CD4-positive, alpha-beta memory T cell (primary cell): ENCODE measurements at regions not wholly inside any gene's neighbourhood (a gene's known extent, or its start where the extent isn't known, plus 50 kb on each side); places are given as distances from the start of the nearest gene placed in this dataset.
"Not testable (repeated sequence)": the region's sequence is repeated elsewhere in the genome, so short reads cannot be mapped to it uniquely, and the experiment has no call there.

Source experiments
- CTCF ChIA-PET: fragments of 350-600 bp; sonication (Branson Sonifier 250); formaldehyde crosslinking; loops from one replicate; lab custom pipeline; 2021; ENCODE audit warnings: inconsistent platforms; ENCODE audit not compliant: partially characterized antibody; lab: Charles Lee
- POLR2A ChIA-PET: fragments of 350-600 bp; sonication (Branson Sonifier 250); formaldehyde crosslinking; loops from one replicate; lab custom pipeline; 2021; ENCODE audit not compliant: partially characterized antibody; lab: Charles Lee
- DNase-seq, 5 donors: peaks; one replicate each; pipeline versions ENCODE4 v3.0.0 to v3.0.0-alpha.2; 2020 to 2022; ENCODE audit warnings: mixed read lengths in 1 of 5
- H3K27ac ChIP-seq: one replicate; pipeline ENCODE4 v1.7.0; 2013; ENCODE audit warnings: low read depth, low read length
- H3K27me3 ChIP-seq: 2 replicates; pipeline ENCODE4 v1.7.0; 2013; ENCODE audit warnings: mild to moderate bottlenecking, low read length, moderate library complexity; ENCODE audit not compliant: insufficient read depth
- H3K36me3 ChIP-seq: 2 replicates; pipeline ENCODE4 v1.7.0; 2013; ENCODE audit warnings: mild to moderate bottlenecking, low read length, moderate library complexity; ENCODE audit not compliant: insufficient read depth
- H3K4me1 ChIP-seq: 2 replicates; pipeline ENCODE4 v1.7.0; 2013; ENCODE audit warnings: mild to moderate bottlenecking, low read length, moderate library complexity; ENCODE audit not compliant: insufficient read depth
- H3K4me3 ChIP-seq, 2 donors: one replicate each; pipeline ENCODE4 v1.7.0; 2013; ENCODE audit warnings: low read length in 2 of 2, mild to moderate bottlenecking in 1 of 2
- H3K9me3 ChIP-seq, 2 donors: one replicate each; pipeline ENCODE4 v1.7.0; 2013; ENCODE audit warnings: low read length in 2 of 2, control low read depth in 1 of 2; ENCODE audit not compliant: control insufficient read depth in 1 of 2
- H3K27ac Mint-ChIP-seq, 7 donors: one replicate each; pipeline ENCODE4 v1.8.0; 2020 to 2021; ENCODE audit warnings: mixed read lengths in 7 of 7, mild to moderate bottlenecking in 6 of 7, inconsistent platforms in 3 of 7, moderate library complexity in 3 of 7
- H3K27me3 Mint-ChIP-seq, 2 donors: one replicate each; pipeline ENCODE4 v1.8.0; 2020 to 2021; ENCODE audit warnings: mixed read lengths in 2 of 2
- H3K36me3 Mint-ChIP-seq, 2 donors: one replicate each; pipeline ENCODE4 v1.8.0; 2020 to 2021; ENCODE audit warnings: mixed read lengths in 2 of 2, inconsistent platforms in 1 of 2, mild to moderate bottlenecking in 1 of 2
- H3K4me1 Mint-ChIP-seq, 4 donors: one replicate each; pipeline ENCODE4 v1.8.0; 2020 to 2021; ENCODE audit warnings: mixed read lengths in 4 of 4, mild to moderate bottlenecking in 1 of 4
- H3K4me3 Mint-ChIP-seq, 8 donors: one replicate each; pipeline ENCODE4 v1.8.0; 2020 to 2021; ENCODE audit warnings: mixed read lengths in 8 of 8, mild to moderate bottlenecking in 7 of 8, moderate library complexity in 6 of 8, inconsistent platforms in 3 of 8
- H3K9me3 Mint-ChIP-seq, 8 donors: one replicate each; pipeline ENCODE4 v1.8.0; 2020 to 2021; ENCODE audit warnings: mixed read lengths in 8 of 8, mild to moderate bottlenecking in 5 of 8, inconsistent platforms in 3 of 8, moderate library complexity in 1 of 8
- intact Hi-C: fragments of 100-400 bp; cut with micrococcal nuclease; formaldehyde crosslinking; loops from one replicate; pipeline ENCODE4 v1.15.1; 2023

GRCh38 chr22:23434198-23434830, 145.8 kb downstream of the IGLL1 start:
- H3K27ac ChIP-seq, CTCF ChIA-PET, H3K4me3 ChIP-seq, DNase-seq, H3K4me1 ChIP-seq, H3K36me3 Mint-ChIP-seq, H3K27ac Mint-ChIP-seq, H3K27me3 ChIP-seq, H3K9me3 ChIP-seq, H3K27me3 Mint-ChIP-seq, H3K36me3 ChIP-seq, POLR2A ChIA-PET, intact Hi-C loops: not testable (repeated sequence)
- Mint-ChIP-seq H3K4me1 (peaks cover 5 to 13% (median 6%) of the 10 kb centered on the region in 4 donors), H3K4me3 (peak overlapping the region in 5 of 8 donors; percentile 22 to 75 (median 45)), H3K9me3 (peaks cover 0 to 17% (median 11%) of the 10 kb centered on the region in 8 donors)

- H3K9me3 ChIP-seq, H3K27me3 ChIP-seq, H3K27ac Mint-ChIP-seq, intact Hi-C loops, H3K27me3 Mint-ChIP-seq, CTCF ChIA-PET, H3K36me3 Mint-ChIP-seq, POLR2A ChIA-PET, H3K4me3 ChIP-seq, H3K4me1 ChIP-seq, H3K36me3 ChIP-seq, H3K27ac ChIP-seq: not testable (repeated sequence)
- peak overlapping the region; percentile 44 to 83 (median 74) for H3K4me3 Mint-ChIP-seq
- peak; percentile 36 to 54 (median 47) for DNase-seq
- H3K4me1 Mint-ChIP-seq = peaks cover 5 to 13% (median 6%) of the 10 kb centered on the region in 4 donors
- peaks cover 0 to 18% (median 13%) of the 10 kb centered on the region in 8 donors for H3K9me3 Mint-ChIP-seq
Measured at GRCh38 chr22:23433127-23434005, 146.7 kb downstream of the IGLL1 start.

GRCh38 chr22:23432719-23433118, 147.4 kb downstream of the IGLL1 start:
- H3K4me1 ChIP-seq, POLR2A ChIA-PET, H3K9me3 ChIP-seq, H3K27me3 ChIP-seq, H3K27me3 Mint-ChIP-seq, H3K4me3 ChIP-seq, intact Hi-C loops, CTCF ChIA-PET, H3K27ac ChIP-seq, H3K27ac Mint-ChIP-seq, H3K36me3 ChIP-seq, H3K36me3 Mint-ChIP-seq, DNase-seq: not testable (repeated sequence)
- peaks cover 5 to 13% (median 6%) of the 10 kb centered on the region in 4 donors for H3K4me1 Mint-ChIP-seq
- peak overlapping the region in 4 of 8 donors; percentile 44 to 83 (median 76) for H3K4me3 Mint-ChIP-seq
- peaks cover 0 to 24% (median 16%) of the 10 kb centered on the region in 8 donors for H3K9me3 Mint-ChIP-seq

GRCh38 chr22:23431337-23432072, 148.6 kb downstream of the IGLL1 start:
- H3K27ac ChIP-seq = no peak overlapping the region
- peaks cover 0 to 29% (median 17%) of the 10 kb centered on the region in 8 donors for H3K9me3 Mint-ChIP-seq
- intact Hi-C loops = no loop called here
- CTCF ChIA-PET = no interaction called here
- no peaks in the 10 kb centered on the region for H3K36me3 ChIP-seq
- no peak overlapping the region for H3K4me3 ChIP-seq
- H3K27me3 ChIP-seq = no peaks in the 10 kb centered on the region
- H3K9me3 ChIP-seq = no peaks in the 10 kb centered on the region
- H3K4me1 ChIP-seq = peaks cover 5% of the 10 kb centered on the region
- peaks cover 1 to 9% of the 10 kb centered on the region in 2 donors for H3K36me3 Mint-ChIP-seq
- peak overlapping the region in 1 of 8 donors; percentile 25 for H3K4me3 Mint-ChIP-seq
- H3K4me1 Mint-ChIP-seq = peaks cover 5 to 13% (median 6%) of the 10 kb centered on the region in 4 donors
- peaks cover 0 to 6% of the 10 kb centered on the region in 2 donors for H3K27me3 Mint-ChIP-seq
- DNase-seq = no peak
- peak overlapping the region in 1 of 7 donors; percentile 40 for H3K27ac Mint-ChIP-seq
- POLR2A ChIA-PET = no interaction called here

GRCh38 chr22:23424551-23425068, 155.5 kb downstream of the IGLL1 start:
- H3K4me3 Mint-ChIP-seq, intact Hi-C loops, H3K4me1 Mint-ChIP-seq, DNase-seq, H3K36me3 Mint-ChIP-seq, CTCF ChIA-PET, H3K27me3 Mint-ChIP-seq, H3K27ac Mint-ChIP-seq, H3K36me3 ChIP-seq, H3K4me1 ChIP-seq, H3K27me3 ChIP-seq, H3K4me3 ChIP-seq, H3K27ac ChIP-seq, POLR2A ChIA-PET, H3K9me3 ChIP-seq: not testable (repeated sequence)
- peaks cover 0 to 14% (median 9%) of the 10 kb centered on the region in 8 donors for H3K9me3 Mint-ChIP-seq

GRCh38 chr22:23424031-23424430, 156.1 kb downstream of the IGLL1 start:
- no peak overlapping the region for H3K4me3 Mint-ChIP-seq

GRCh38 chr22:23422281-23422680, 157.8 kb downstream of the IGLL1 start:
- H3K9me3 Mint-ChIP-seq, H3K4me1 ChIP-seq, H3K36me3 ChIP-seq, DNase-seq, H3K36me3 Mint-ChIP-seq, POLR2A ChIA-PET, CTCF ChIA-PET, H3K27ac Mint-ChIP-seq, H3K9me3 ChIP-seq, H3K27me3 Mint-ChIP-seq, H3K27me3 ChIP-seq, H3K27ac ChIP-seq, H3K4me1 Mint-ChIP-seq, H3K4me3 Mint-ChIP-seq, intact Hi-C loops, H3K4me3 ChIP-seq: not testable (repeated sequence)

More at GRCh38 chr22:23424031-23424430, 156.1 kb downstream of the IGLL1 start:
- Mint-ChIP-seq H3K4me1 (no peaks in the 10 kb centered on the region), H3K27me3 (peaks cover 2 to 3% of the 10 kb centered on the region in 2 donors), H3K36me3 (no peaks in the 10 kb centered on the region), H3K9me3 (peaks cover 0 to 12% (median 5%) of the 10 kb centered on the region in 8 donors), H3K27ac (no peak overlapping the region)
- no peaks in the 10 kb centered on the region for H3K36me3 ChIP-seq
- CTCF ChIA-PET = no interaction called here
- no peaks in the 10 kb centered on the region for H3K9me3 ChIP-seq
- DNase-seq = no peak
- H3K4me3 ChIP-seq = no peak overlapping the region
- H3K27me3 ChIP-seq = no peaks in the 10 kb centered on the region
- no peaks in the 10 kb centered on the region for H3K4me1 ChIP-seq
- no peak overlapping the region for H3K27ac ChIP-seq
- intact Hi-C loops = no loop called here
- POLR2A ChIA-PET = no interaction called here
